Esophagus squamous epithelium (tissue), 5 donors: ENCODE measurements at regions not wholly inside any gene's neighbourhood (a gene's known extent, or its start where the extent isn't known, plus 50 kb on each side); places are given as distances from the start of the nearest gene placed in this dataset.

Experiments
- DNase-seq: peaks from one replicate; lab custom pipeline; 2025; lab: John Stamatoyannopoulos, UW
- H3K27ac ChIP-seq, 4 donors: fragments of 200-600 bp; sonication (generic); one replicate each; pipeline ENCODE4 v1.5.1; 2016 to 2019; ENCODE audit warnings: mild to moderate bottlenecking in 1 of 4
- H3K27me3 ChIP-seq, 4 donors: fragments of 200-600 bp; sonication (generic); 1 replicate in 3 of 4; 2 replicates in 1 of 4; pipeline versions ENCODE4 v1.5.1 to v1.6.0; 2017 to 2021; ENCODE audit warnings: antibody characterized with exemption in 1 of 4
- H3K36me3 ChIP-seq, 3 donors: fragments of 200-600 bp; sonication (generic); one replicate each; pipeline ENCODE4 v1.5.1; 2016 to 2019
- H3K4me1 ChIP-seq, 3 donors: fragments of 200-600 bp; sonication (generic); one replicate each; pipeline ENCODE4 v1.5.1; 2017 to 2019
- H3K4me3 ChIP-seq, 4 donors: fragments of 200-600 bp; sonication (generic); 1 replicate in 3 of 4; 2 replicates in 1 of 4; pipeline ENCODE4 v1.5.1; 2016 to 2019; ENCODE audit warnings: mild to moderate bottlenecking in 2 of 4, moderate library complexity in 1 of 4
- H3K9me3 ChIP-seq, 3 donors: fragments of 200-600 bp; sonication (generic); one replicate each; pipeline ENCODE4 v1.5.1; 2016 to 2019
- CTCF ChIP-seq, 6 experiments: fragments of 450-650 bp in 4 of 6; fragments of 200-600 bp in 2 of 6; sonication (generic) in 2 of 6; IDR thresholded peaks; one replicate each; pipeline ENCODE4 v1.5.1; 2016 to 2019; ENCODE audit warnings: antibody characterized with exemption in 6 of 6, mild to moderate bottlenecking in 4 of 6, moderate library complexity in 4 of 6
- POLR2A ChIP-seq, 4 donors: fragments of 450-650 bp; IDR thresholded peaks; one replicate each; pipeline ENCODE4 v1.6.1; 2017; ENCODE audit warnings: antibody characterized with exemption in 4 of 4, mild to moderate bottlenecking in 4 of 4, moderate library complexity in 3 of 4
- WGBS, 2 donors: methylation state at CpG; one replicate each; pipeline ENCODE4 v1.1.5; 2018; 5-methylcytosine and 5-hydroxymethylcytosine counted together
- intact Hi-C: fragments of 100-400 bp; cut with DNase I; formaldehyde crosslinking; loops from one replicate; pipeline ENCODE4 v1.15.0; 2022
- donor health status: DM: yes; HTN: yes; CAD: no.

GRCh38 chr22:22703203-22703570 is 58.8 kb downstream of the GGTLC2 start:
- TF ChIP-seq POLR2A (IDR thresholded peaks at IDR 0.05) (no peak), CTCF (IDR thresholded peaks at IDR 0.05) (no peak)
- no peak overlapping the region for H3K27ac ChIP-seq
- no peaks in the 10 kb centered on the region for H3K9me3 ChIP-seq
- no peak for DNase-seq
- 60 to 71% methylated on average over 1 of the region's 4 CpGs for WGBS, 2 donors
- no peak overlapping the region for H3K4me3 ChIP-seq
- H3K36me3 ChIP-seq = no peaks in the 10 kb centered on the region
- no peaks in the 10 kb centered on the region for H3K4me1 ChIP-seq
- peaks cover 0 to 4% (median 0%) of the 10 kb centered on the region in 4 donors for H3K27me3 ChIP-seq
- intact Hi-C loops = no loop called here

GRCh38 chr22:22703715-22704114 is 59.3 kb downstream of the GGTLC2 start:
- Histone ChIP-seq H3K9me3 (no peaks in the 10 kb centered on the region), H3K4me3 (no peak overlapping the region), H3K27me3 (peaks cover 0 to 4% (median 0%) of the 10 kb centered on the region in 4 donors), H3K4me1 (no peaks in the 10 kb centered on the region), H3K36me3 (no peaks in the 10 kb centered on the region), H3K27ac (no peak overlapping the region)
- 65 to 82% methylated on average over 4 of the region's 5 CpGs for WGBS, 2 donors
- no peak for TF ChIP-seq POLR2A (IDR thresholded peaks at IDR 0.05)
- no peak for TF ChIP-seq CTCF (IDR thresholded peaks at IDR 0.05)
- intact Hi-C loops = no loop called here
- no peak for DNase-seq

- H3K27me3 ChIP-seq = peaks cover 0 to 4% (median 0%) of the 10 kb centered on the region in 4 donors
- H3K4me1 ChIP-seq = no peaks in the 10 kb centered on the region
- H3K36me3 ChIP-seq = no peaks in the 10 kb centered on the region
- H3K27ac ChIP-seq = no peak overlapping the region
- intact Hi-C loops = no loop called here
- WGBS, 2 donors = 77 to 90% methylated on average over 2 to 7 of the region's 9 CpGs
- DNase-seq = no peak
- no peaks in the 10 kb centered on the region for H3K9me3 ChIP-seq
- H3K4me3 ChIP-seq = no peak overlapping the region
- TF ChIP-seq POLR2A (IDR thresholded peaks at IDR 0.05) (no peak), CTCF (IDR thresholded peaks at IDR 0.05) (no peak)
Observed at GRCh38 chr22:22704156-22704946, 59.9 kb downstream of the GGTLC2 start.

GRCh38 chr22:22705328-22706100 is 61.1 kb downstream of the GGTLC2 start:
- Histone ChIP-seq H3K27me3 (peaks cover 0 to 7% (median 0%) of the 10 kb centered on the region in 4 donors), H3K4me1 (no peaks in the 10 kb centered on the region), H3K9me3 (no peaks in the 10 kb centered on the region), H3K36me3 (no peaks in the 10 kb centered on the region), H3K27ac (no peak overlapping the region), H3K4me3 (no peak overlapping the region)
- no peak for TF ChIP-seq CTCF (IDR thresholded peaks at IDR 0.05)
- no peak for TF ChIP-seq POLR2A (IDR thresholded peaks at IDR 0.05)
- intact Hi-C loops = no loop called here
- no peak for DNase-seq
- WGBS, 2 donors = 77% methylated on average over 4 to 5 of the region's 5 CpGs
